ENCODE measurements at regions not wholly inside any gene's neighbourhood (a gene's known extent, or its start where the extent isn't known, plus 50 kb on each side); places are given as distances from the start of the nearest gene placed in this dataset.

- H3K27ac ChIP-seq = no peak overlapping the region
- TF ChIP-seq CTCF (conservative IDR thresholded peaks at IDR 0.05) (no peak), ZFX (IDR thresholded peaks at IDR 0.05) (no peak)
Observed at GRCh38 chr13:111948281-111948680, 118.7 kb upstream of the SOX1 start.

GRCh38 chr13:111948811-111949210 lies 118.1 kb upstream of the SOX1 start:
- TF ChIP-seq CTCF (conservative IDR thresholded peaks at IDR 0.05) (no peak), ZFX (IDR thresholded peaks at IDR 0.05) (no peak)

GRCh38 chr13:111949311-111949710 lies 117.6 kb upstream of the SOX1 start:
- no peak overlapping the region for H3K27ac ChIP-seq
- TF ChIP-seq CTCF (conservative IDR thresholded peaks at IDR 0.05) = no peak
- no peak for TF ChIP-seq ZFX (IDR thresholded peaks at IDR 0.05)

More at GRCh38 chr13:111948811-111949210, 118.1 kb upstream of the SOX1 start:
- no peak overlapping the region for H3K27ac ChIP-seq

- no peak overlapping the region for H3K27ac ChIP-seq
- no peak for TF ChIP-seq CTCF (conservative IDR thresholded peaks at IDR 0.05)
- no peak for TF ChIP-seq ZFX (IDR thresholded peaks at IDR 0.05)
Observed at GRCh38 chr13:111950697-111951096, 116.3 kb upstream of the SOX1 start.

- TF ChIP-seq CTCF (conservative IDR thresholded peaks at IDR 0.05) (no peak), ZFX (IDR thresholded peaks at IDR 0.05) (no peak)
- H3K27ac ChIP-seq = no peak overlapping the region
Observed at GRCh38 chr13:111952032-111952431, 114.9 kb upstream of the SOX1 start.

- H3K27ac ChIP-seq = no peak overlapping the region
- no peak for TF ChIP-seq CTCF (conservative IDR thresholded peaks at IDR 0.05)
Observed at GRCh38 chr13:111952814-111953213, 114.1 kb upstream of the SOX1 start.

GRCh38 chr13:111953546-111954178 lies 113.3 kb upstream of the SOX1 start:
- no peak overlapping the region for H3K27ac ChIP-seq
- no peak for TF ChIP-seq ZFX (IDR thresholded peaks at IDR 0.05)
- no peak for TF ChIP-seq CTCF (conservative IDR thresholded peaks at IDR 0.05)

All from C4-2B (cell line).